Adrenal gland (tissue), 9 donors: ENCODE measurements at regions not wholly inside any gene's neighbourhood (a gene's known extent, or its start where the extent isn't known, plus 50 kb on each side); places are given as distances from the start of the nearest gene placed in this dataset.

Experiments used
- DNase-seq, 7 donors: peaks; one replicate each; pipeline ENCODE4 v3.0.0-alpha.2; 2019 to 2020
- H3K27ac ChIP-seq, 5 donors: fragments of 200-600 bp; sonication (generic) in 4 of 5; 1 replicate in 3 of 5; 2 replicates in 2 of 5; pipeline versions ENCODE4 v1.5.1 to v1.8.0; 2016 to 2020; ENCODE audit warnings: mild to moderate bottlenecking in 1 of 5
- H3K27me3 ChIP-seq: fragments of 200-600 bp; 2 replicates; pipeline ENCODE4 v1.8.0; 2021
- H3K36me3 ChIP-seq, 2 donors: fragments of 200-600 bp; replicated peaks in 1 of 2; 1 replicate in 1 of 2; 2 replicates in 1 of 2; pipeline versions ENCODE4 v1.5.1 to v1.8.0; 2018 to 2022
- H3K4me1 ChIP-seq, 2 donors: fragments of 200-600 bp; replicated peaks in 1 of 2; 1 replicate in 1 of 2; 2 replicates in 1 of 2; pipeline versions ENCODE4 v1.5.1 to v1.8.0; 2018 to 2021
- H3K4me3 ChIP-seq, 4 donors: fragments of 200-600 bp; sonication (generic) in 3 of 4; one replicate each; pipeline ENCODE4 v1.5.1; 2016 to 2018
- H3K9me3 ChIP-seq, 3 donors: fragments of 200-600 bp; sonication (generic) in 1 of 3; replicated peaks in 1 of 3; 1 replicate in 2 of 3; 2 replicates in 1 of 3; pipeline versions ENCODE4 v1.5.1 to v1.8.0; 2016 to 2021
- POLR2A ChIP-seq, 2 donors: fragments of 450-650 bp; IDR thresholded peaks; one replicate each; pipeline ENCODE4 v1.6.1; 2017; ENCODE audit warnings: antibody characterized with exemption in 2 of 2, mild to moderate bottlenecking in 2 of 2, moderate library complexity in 1 of 2
- WGBS, 4 donors: extraction: QIAGEN DNeasy Blood & Tissue Kit in 2 of 4; methylation state at CpG; one replicate each; pipeline versions ENCODE4 v1.1.5 to v1.1.7; 2013 to 2017; 5-methylcytosine and 5-hydroxymethylcytosine counted together
- intact Hi-C, 2 donors: fragments of 100-400 bp; cut with DNase I; formaldehyde crosslinking; loops; one replicate each; pipeline versions ENCODE4 v1.14.1 to v1.15.0; 2022 to 2023
- TF ChIP-seq, protein P1 (sequence below), 6 experiments: fragments of 450-650 bp in 4 of 6; fragments of 200-600 bp in 2 of 6; sonication (generic) in 1 of 6; IDR thresholded peaks; 1 replicate in 5 of 6; 2 replicates in 1 of 6; pipeline versions ENCODE4 v1.5.1 to v1.8.0; 2016 to 2021; ENCODE audit warnings: antibody characterized with exemption in 6 of 6, mild to moderate bottlenecking in 2 of 6, moderate library complexity in 1 of 6
- donor health status: healthy with polysubstance abuse.
- donor health status: Bipolar disorder and iron deficiency.
- donor health status: DM: yes; HTN: yes; CAD: no.
- donor health status: DM: no; HTN: no; CAD: no.
- donor health status: DM: no; HTN: no; CAD: no.

DNA sequence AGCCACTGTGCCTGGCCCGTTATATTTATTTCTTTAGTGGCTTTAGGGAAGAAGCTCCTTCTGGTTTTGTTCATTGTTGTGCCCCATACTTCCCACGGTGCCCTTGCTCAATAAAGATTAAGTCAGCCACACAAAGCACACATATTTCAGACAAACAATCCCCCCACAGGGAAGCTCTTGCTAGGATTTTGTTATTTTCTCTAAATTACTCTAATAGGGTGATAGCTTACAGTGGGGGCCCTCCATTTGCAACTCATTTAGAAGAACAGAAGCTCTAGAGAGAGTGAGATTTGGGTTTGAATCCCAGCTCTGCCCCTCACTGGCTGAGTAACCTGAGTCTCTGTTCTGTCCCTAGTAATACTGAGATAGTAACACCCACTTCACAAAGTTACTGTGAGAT is 499.9 kb downstream of the GRIN2A start:
- 66 to 75% (median 69%) methylated on average over 2 of the region's 2 CpGs for WGBS, 4 donors
- TF ChIP-seq, protein P1, sequence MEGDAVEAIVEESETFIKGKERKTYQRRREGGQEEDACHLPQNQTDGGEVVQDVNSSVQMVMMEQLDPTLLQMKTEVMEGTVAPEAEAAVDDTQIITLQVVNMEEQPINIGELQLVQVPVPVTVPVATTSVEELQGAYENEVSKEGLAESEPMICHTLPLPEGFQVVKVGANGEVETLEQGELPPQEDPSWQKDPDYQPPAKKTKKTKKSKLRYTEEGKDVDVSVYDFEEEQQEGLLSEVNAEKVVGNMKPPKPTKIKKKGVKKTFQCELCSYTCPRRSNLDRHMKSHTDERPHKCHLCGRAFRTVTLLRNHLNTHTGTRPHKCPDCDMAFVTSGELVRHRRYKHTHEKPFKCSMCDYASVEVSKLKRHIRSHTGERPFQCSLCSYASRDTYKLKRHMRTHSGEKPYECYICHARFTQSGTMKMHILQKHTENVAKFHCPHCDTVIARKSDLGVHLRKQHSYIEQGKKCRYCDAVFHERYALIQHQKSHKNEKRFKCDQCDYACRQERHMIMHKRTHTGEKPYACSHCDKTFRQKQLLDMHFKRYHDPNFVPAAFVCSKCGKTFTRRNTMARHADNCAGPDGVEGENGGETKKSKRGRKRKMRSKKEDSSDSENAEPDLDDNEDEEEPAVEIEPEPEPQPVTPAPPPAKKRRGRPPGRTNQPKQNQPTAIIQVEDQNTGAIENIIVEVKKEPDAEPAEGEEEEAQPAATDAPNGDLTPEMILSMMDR (IDR thresholded peaks at IDR 0.05), result no peak
- no peak for TF ChIP-seq POLR2A (IDR thresholded peaks at IDR 0.05)
- peaks cover 0 to 7% (median 0%) of the 10 kb centered on the region in 3 donors for H3K9me3 ChIP-seq
- H3K27me3 ChIP-seq, result no peaks in the 10 kb centered on the region
- no peak for DNase-seq
- no peak overlapping the region for H3K27ac ChIP-seq
- no peaks in the 10 kb centered on the region for H3K36me3 ChIP-seq
- H3K4me3 ChIP-seq, result no peak overlapping the region
- H3K4me1 ChIP-seq, result no peaks in the 10 kb centered on the region
- intact Hi-C loops, result no loop called here

- Histone ChIP-seq H3K9me3 (peaks cover 0 to 7% (median 0%) of the 10 kb centered on the region in 3 donors), H3K4me1 (no peaks in the 10 kb centered on the region), H3K36me3 (no peaks in the 10 kb centered on the region), H3K4me3 (no peak overlapping the region), H3K27me3 (no peaks in the 10 kb centered on the region), H3K27ac (no peak overlapping the region)
- no peak for DNase-seq
- intact Hi-C loops, result no loop called here
- TF ChIP-seq POLR2A (IDR thresholded peaks at IDR 0.05), result no peak
- TF ChIP-seq, protein P1 (IDR thresholded peaks at IDR 0.05), result no peak
Observed at GRCh38 chr16:9683677-9684076, 498.6 kb downstream of the GRIN2A start.

DNA sequence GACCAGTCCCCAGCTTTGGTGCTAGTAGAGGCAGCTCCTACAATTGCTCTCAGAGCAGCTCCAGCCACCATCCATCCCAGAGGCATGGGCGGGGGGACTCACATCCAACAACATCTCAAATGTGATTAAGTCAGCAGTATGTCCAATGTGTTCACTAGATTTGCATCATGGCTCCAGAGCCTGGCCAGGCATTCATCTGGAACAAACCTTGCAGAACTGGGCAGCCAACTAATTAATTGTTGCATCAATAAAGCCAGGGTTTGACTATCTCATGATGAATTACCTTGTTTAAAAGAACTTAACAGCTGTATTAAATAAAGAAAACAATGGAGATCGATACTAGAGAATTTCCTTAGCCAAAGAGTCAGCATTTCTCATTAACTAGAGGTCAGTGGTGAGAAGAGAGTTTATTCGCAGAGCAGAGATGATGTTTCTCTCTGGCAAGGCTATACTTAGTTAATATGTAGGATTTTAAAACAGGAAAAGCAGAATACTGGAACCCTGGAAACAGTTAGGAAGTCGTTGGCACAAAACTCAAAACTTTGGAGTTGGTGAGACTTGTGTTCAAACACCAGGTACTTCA is 494.4 kb downstream of the GRIN2A start:
- Histone ChIP-seq H3K9me3 (peaks cover 0 to 7% (median 0%) of the 10 kb centered on the region in 3 donors), H3K4me1 (no peaks in the 10 kb centered on the region), H3K4me3 (no peak overlapping the region), H3K27ac (no peak overlapping the region), H3K36me3 (no peaks in the 10 kb centered on the region), H3K27me3 (no peaks in the 10 kb centered on the region)
- TF ChIP-seq, protein P1 (IDR thresholded peaks at IDR 0.05), result no peak
- no peak for TF ChIP-seq POLR2A (IDR thresholded peaks at IDR 0.05)
- no peak for DNase-seq
- WGBS, 4 donors, result 52 to 66% (median 63%) methylated on average over 4 of the region's 4 CpGs
- intact Hi-C loops, result no loop called here

GRCh38 chr16:9689597-9689996 is 492.6 kb downstream of the GRIN2A start:
- no peak for DNase-seq
- no peaks in the 10 kb centered on the region for H3K27me3 ChIP-seq
- no peak overlapping the region for H3K4me3 ChIP-seq
- intact Hi-C loops, result no loop called here
- H3K27ac ChIP-seq, result no peak overlapping the region
- H3K36me3 ChIP-seq, result no peaks in the 10 kb centered on the region
- TF ChIP-seq, protein P1 (IDR thresholded peaks at IDR 0.05), result no peak
- no peak for TF ChIP-seq POLR2A (IDR thresholded peaks at IDR 0.05)
- H3K4me1 ChIP-seq, result no peaks in the 10 kb centered on the region
- no peaks in the 10 kb centered on the region for H3K9me3 ChIP-seq
